GM23338 (cell line): ENCODE measurements at regions not wholly inside any gene's neighbourhood (a gene's known extent, or its start where the extent isn't known, plus 50 kb on each side); places are given as distances from the start of the nearest gene placed in this dataset.

Source experiments
- ATAC-seq: fragments of 200-7000 bp; cut with Tn5 transposase; 3 replicates; pipeline ENCODE4 v1.9.1; 2020
- DNase-seq: peaks from one replicate; pipeline ENCODE4 v3.0.0-alpha.2; 2015; ENCODE audit warnings: low spot score
- H2AFZ ChIP-seq: fragments of 200-600 bp; sonication (generic); 2 replicates; pipeline ENCODE4 v1.8.0; 2016; ENCODE audit warnings: antibody characterized with exemption, mild to moderate bottlenecking, moderate library complexity
- H3F3A ChIP-seq: fragments of 200-600 bp; sonication (generic); replicated peaks from 2 replicates; pipeline ENCODE4 v1.8.0; 2017; ENCODE audit warnings: antibody characterized with exemption, mixed run types, low read depth
- H3K27ac ChIP-seq: fragments of 200-600 bp; sonication (generic); 2 replicates; pipeline ENCODE4 v1.6.1; 2016; ENCODE audit warnings: low read depth
- H3K27me3 ChIP-seq: fragments of 200-600 bp; sonication (generic); 2 replicates; pipeline ENCODE4 v1.8.0; 2016; ENCODE audit warnings: mild to moderate bottlenecking, mixed run types, moderate library complexity; ENCODE audit not compliant: insufficient read depth
- H3K36me3 ChIP-seq: fragments of 200-600 bp; sonication (generic); 2 replicates; pipeline ENCODE4 v1.8.0; 2016; ENCODE audit warnings: mild to moderate bottlenecking; ENCODE audit not compliant: insufficient read depth
- H3K4me1 ChIP-seq: fragments of 200-600 bp; sonication (generic); 2 replicates; pipeline ENCODE4 v1.8.0; 2016; ENCODE audit warnings: mild to moderate bottlenecking, moderate library complexity; ENCODE audit not compliant: insufficient read depth
- H3K4me2 ChIP-seq: fragments of 200-600 bp; sonication (generic); 2 replicates; pipeline ENCODE4 v1.7.1; 2017; ENCODE audit warnings: mixed run types
- H3K4me3 ChIP-seq: fragments of 200-600 bp; sonication (generic); 2 replicates; pipeline ENCODE4 v1.6.1; 2016; ENCODE audit warnings: mixed run types
- H3K79me2 ChIP-seq: fragments of 200-600 bp; sonication (generic); replicated peaks from 2 replicates; pipeline ENCODE4 v1.8.0; 2017; ENCODE audit warnings: mild to moderate bottlenecking; ENCODE audit not compliant: insufficient read depth
- H3K9me2 ChIP-seq: fragments of 200-600 bp; sonication (generic); 2 replicates; pipeline ENCODE4 v1.8.0; 2017; ENCODE audit not compliant: insufficient read depth
- H4K20me1 ChIP-seq: fragments of 200-600 bp; sonication (generic); replicated peaks from 2 replicates; pipeline ENCODE4 v1.8.0; 2017; ENCODE audit warnings: mild to moderate bottlenecking; ENCODE audit not compliant: insufficient read depth
- H3K27ac Mint-ChIP-seq: 2 replicates; pipeline ENCODE4 v1.8.0; 2020; ENCODE audit warnings: inconsistent platforms, mild to moderate bottlenecking, moderate library complexity, mixed read lengths
- H3K27me3 Mint-ChIP-seq: 3 replicates; pipeline ENCODE4 v1.8.0; 2022; ENCODE audit warnings: low read depth, mild to moderate bottlenecking, moderate library complexity, mixed read lengths, inconsistent platforms; ENCODE audit not compliant: insufficient read depth, poor library complexity
- H3K36me3 Mint-ChIP-seq: 3 replicates; pipeline ENCODE4 v1.8.0; 2021; ENCODE audit warnings: low read depth, mild to moderate bottlenecking, inconsistent platforms, moderate library complexity, mixed read lengths
- H3K4me1 Mint-ChIP-seq: 3 replicates; pipeline ENCODE4 v1.8.0; 2020; ENCODE audit warnings: mild to moderate bottlenecking, inconsistent platforms, mixed read lengths
- H3K4me3 Mint-ChIP-seq: 3 replicates; pipeline ENCODE4 v1.8.0; 2021; ENCODE audit warnings: moderate library complexity, mild to moderate bottlenecking, inconsistent platforms, mixed read lengths
- H3K9me3 Mint-ChIP-seq: 3 replicates; pipeline ENCODE4 v1.8.0; 2020; ENCODE audit warnings: moderate library complexity, mild to moderate bottlenecking, inconsistent platforms, mixed read lengths
- CREB1 ChIP-seq: fragments of 250-450 bp; sonication (Bioruptor Pico); IDR thresholded peaks from 2 replicates; pipeline ENCODE4 v1.5.0; 2020; ENCODE audit warnings: low read depth, mild to moderate bottlenecking, moderate library complexity
- EZH2 ChIP-seq: fragments of 200-600 bp; sonication (generic); IDR thresholded peaks from one replicate; pipeline ENCODE4 v1.8.0; 2017; ENCODE audit warnings: antibody characterized with exemption, mild to moderate bottlenecking, low read depth; ENCODE audit not compliant: unreplicated experiment
- NANOG ChIP-seq: IDR thresholded peaks from 2 replicates; pipeline ENCODE4 v1.6.1; 2016; ENCODE audit warnings: antibody characterized with exemption, borderline replicate concordance
- ZNF331 ChIP-seq: fragments of 250-450 bp; sonication (Bioruptor Pico); IDR thresholded peaks from 2 replicates; pipeline ENCODE4 v1.5.0; 2020; ENCODE audit warnings: low read depth, mild to moderate bottlenecking, moderate library complexity
- TF ChIP-seq, protein P1 (sequence below): fragments of 250-450 bp; sonication (Bioruptor Pico); IDR thresholded peaks from 2 replicates; pipeline ENCODE4 v1.5.0; 2020; ENCODE audit warnings: mild to moderate bottlenecking, moderate library complexity
- TF ChIP-seq, protein P2 (sequence below), 2 experiments: fragments of 200-600 bp in 1 of 2; sonication (generic) in 1 of 2; conservative IDR thresholded peaks; 2 replicates each; pipeline versions ENCODE4 v1.5.1 to v1.6.1; 2016 to 2017; ENCODE audit warnings: antibody characterized with exemption in 2 of 2, low read depth in 2 of 2, mild to moderate bottlenecking in 2 of 2, moderate library complexity in 1 of 2
- TF ChIP-seq, protein P3 (sequence below): IDR thresholded peaks from 2 replicates; pipeline ENCODE4 v1.6.1; 2016; ENCODE audit warnings: antibody characterized with exemption
- TF ChIP-seq, protein P4 (sequence below): IDR thresholded peaks from one replicate; pipeline ENCODE4 v1.6.1; 2018; ENCODE audit warnings: antibody characterized with exemption; ENCODE audit not compliant: unreplicated experiment

DNA sequence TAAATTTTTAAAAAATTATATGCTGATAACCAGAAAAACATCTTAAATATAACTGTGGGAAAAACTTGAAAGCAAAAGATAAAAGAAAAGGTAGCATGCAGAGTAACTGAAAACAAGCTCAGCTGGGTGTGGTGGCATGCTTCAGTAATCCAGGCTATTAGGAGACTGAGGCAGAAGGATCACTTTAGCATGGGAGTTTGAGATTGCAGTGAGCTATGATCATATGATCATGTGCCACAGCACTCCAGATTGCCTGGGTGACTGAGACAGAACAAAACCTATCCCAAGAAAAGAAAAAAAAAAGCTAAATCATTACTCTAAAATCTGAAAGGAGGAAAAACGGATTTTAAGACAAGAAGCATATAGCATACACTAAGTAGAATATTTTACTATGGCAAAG, 1624.0 kb downstream of the AMY1C start:
- H2AFZ ChIP-seq: no peak overlapping the region
- no peaks in the 10 kb centered on the region for H3K79me2 ChIP-seq
- no peaks in the 10 kb centered on the region for H3K36me3 ChIP-seq
- Mint-ChIP-seq H3K27ac (no peak overlapping the region), H3K9me3 (peaks cover 7% of the 10 kb centered on the region; the same call in 2 of the 3 replicates), H3K36me3 (no peaks in the 10 kb centered on the region; the same call in 1 of the 3 replicates), H3K27me3 (no peaks in the 10 kb centered on the region), H3K4me1 (no peaks in the 10 kb centered on the region), H3K4me3 (no peak overlapping the region)
- TF ChIP-seq, protein P1, sequence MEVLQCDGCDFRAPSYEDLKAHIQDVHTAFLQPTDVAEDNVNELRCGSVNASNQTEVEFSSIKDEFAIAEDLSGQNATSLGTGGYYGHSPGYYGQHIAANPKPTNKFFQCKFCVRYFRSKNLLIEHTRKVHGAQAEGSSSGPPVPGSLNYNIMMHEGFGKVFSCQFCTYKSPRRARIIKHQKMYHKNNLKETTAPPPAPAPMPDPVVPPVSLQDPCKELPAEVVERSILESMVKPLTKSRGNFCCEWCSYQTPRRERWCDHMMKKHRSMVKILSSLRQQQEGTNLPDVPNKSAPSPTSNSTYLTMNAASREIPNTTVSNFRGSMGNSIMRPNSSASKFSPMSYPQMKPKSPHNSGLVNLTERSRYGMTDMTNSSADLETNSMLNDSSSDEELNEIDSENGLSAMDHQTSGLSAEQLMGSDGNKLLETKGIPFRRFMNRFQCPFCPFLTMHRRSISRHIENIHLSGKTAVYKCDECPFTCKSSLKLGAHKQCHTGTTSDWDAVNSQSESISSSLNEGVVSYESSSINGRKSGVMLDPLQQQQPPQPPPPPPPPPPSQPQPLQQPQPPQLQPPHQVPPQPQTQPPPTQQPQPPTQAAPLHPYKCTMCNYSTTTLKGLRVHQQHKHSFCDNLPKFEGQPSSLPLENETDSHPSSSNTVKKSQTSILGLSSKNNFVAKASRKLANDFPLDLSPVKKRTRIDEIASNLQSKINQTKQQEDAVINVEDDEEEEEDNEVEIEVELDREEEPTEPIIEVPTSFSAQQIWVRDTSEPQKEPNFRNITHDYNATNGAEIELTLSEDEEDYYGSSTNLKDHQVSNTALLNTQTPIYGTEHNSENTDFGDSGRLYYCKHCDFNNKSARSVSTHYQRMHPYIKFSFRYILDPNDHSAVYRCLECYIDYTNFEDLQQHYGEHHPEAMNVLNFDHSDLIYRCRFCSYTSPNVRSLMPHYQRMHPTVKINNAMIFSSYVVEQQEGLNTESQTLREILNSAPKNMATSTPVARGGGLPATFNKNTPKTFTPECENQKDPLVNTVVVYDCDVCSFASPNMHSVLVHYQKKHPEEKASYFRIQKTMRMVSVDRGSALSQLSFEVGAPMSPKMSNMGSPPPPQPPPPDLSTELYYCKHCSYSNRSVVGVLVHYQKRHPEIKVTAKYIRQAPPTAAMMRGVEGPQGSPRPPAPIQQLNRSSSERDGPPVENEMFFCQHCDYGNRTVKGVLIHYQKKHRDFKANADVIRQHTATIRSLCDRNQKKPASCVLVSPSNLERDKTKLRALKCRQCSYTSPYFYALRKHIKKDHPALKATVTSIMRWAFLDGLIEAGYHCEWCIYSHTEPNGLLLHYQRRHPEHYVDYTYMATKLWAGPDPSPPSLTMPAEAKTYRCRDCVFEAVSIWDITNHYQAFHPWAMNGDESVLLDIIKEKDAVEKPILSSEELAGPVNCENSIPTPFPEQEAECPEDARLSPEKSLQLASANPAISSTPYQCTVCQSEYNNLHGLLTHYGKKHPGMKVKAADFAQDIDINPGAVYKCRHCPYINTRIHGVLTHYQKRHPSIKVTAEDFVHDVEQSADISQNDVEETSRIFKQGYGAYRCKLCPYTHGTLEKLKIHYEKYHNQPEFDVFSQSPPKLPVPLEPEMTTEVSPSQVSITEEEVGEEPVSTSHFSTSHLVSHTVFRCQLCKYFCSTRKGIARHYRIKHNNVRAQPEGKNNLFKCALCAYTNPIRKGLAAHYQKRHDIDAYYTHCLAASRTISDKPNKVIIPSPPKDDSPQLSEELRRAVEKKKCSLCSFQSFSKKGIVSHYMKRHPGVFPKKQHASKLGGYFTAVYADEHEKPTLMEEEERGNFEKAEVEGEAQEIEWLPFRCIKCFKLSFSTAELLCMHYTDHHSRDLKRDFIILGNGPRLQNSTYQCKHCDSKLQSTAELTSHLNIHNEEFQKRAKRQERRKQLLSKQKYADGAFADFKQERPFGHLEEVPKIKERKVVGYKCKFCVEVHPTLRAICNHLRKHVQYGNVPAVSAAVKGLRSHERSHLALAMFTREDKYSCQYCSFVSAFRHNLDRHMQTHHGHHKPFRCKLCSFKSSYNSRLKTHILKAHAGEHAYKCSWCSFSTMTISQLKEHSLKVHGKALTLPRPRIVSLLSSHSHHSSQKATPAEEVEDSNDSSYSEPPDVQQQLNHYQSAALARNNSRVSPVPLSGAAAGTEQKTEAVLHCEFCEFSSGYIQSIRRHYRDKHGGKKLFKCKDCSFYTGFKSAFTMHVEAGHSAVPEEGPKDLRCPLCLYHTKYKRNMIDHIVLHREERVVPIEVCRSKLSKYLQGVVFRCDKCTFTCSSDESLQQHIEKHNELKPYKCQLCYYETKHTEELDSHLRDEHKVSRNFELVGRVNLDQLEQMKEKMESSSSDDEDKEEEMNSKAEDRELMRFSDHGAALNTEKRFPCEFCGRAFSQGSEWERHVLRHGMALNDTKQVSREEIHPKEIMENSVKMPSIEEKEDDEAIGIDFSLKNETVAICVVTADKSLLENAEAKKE (CRISPR knock-in tag): no peak
- TF ChIP-seq, protein P2, sequence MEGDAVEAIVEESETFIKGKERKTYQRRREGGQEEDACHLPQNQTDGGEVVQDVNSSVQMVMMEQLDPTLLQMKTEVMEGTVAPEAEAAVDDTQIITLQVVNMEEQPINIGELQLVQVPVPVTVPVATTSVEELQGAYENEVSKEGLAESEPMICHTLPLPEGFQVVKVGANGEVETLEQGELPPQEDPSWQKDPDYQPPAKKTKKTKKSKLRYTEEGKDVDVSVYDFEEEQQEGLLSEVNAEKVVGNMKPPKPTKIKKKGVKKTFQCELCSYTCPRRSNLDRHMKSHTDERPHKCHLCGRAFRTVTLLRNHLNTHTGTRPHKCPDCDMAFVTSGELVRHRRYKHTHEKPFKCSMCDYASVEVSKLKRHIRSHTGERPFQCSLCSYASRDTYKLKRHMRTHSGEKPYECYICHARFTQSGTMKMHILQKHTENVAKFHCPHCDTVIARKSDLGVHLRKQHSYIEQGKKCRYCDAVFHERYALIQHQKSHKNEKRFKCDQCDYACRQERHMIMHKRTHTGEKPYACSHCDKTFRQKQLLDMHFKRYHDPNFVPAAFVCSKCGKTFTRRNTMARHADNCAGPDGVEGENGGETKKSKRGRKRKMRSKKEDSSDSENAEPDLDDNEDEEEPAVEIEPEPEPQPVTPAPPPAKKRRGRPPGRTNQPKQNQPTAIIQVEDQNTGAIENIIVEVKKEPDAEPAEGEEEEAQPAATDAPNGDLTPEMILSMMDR (conservative IDR thresholded peaks at IDR 0.05; ENCODE audit: low read depth in 2 of 2): no peak
- no peak for TF ChIP-seq NANOG
- TF ChIP-seq, protein P3, sequence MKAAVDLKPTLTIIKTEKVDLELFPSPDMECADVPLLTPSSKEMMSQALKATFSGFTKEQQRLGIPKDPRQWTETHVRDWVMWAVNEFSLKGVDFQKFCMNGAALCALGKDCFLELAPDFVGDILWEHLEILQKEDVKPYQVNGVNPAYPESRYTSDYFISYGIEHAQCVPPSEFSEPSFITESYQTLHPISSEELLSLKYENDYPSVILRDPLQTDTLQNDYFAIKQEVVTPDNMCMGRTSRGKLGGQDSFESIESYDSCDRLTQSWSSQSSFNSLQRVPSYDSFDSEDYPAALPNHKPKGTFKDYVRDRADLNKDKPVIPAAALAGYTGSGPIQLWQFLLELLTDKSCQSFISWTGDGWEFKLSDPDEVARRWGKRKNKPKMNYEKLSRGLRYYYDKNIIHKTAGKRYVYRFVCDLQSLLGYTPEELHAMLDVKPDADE: no peak
- no peak for TF ChIP-seq ZNF331 (CRISPR knock-in tag)
- TF ChIP-seq EZH2: no peak
- TF ChIP-seq, protein P4, sequence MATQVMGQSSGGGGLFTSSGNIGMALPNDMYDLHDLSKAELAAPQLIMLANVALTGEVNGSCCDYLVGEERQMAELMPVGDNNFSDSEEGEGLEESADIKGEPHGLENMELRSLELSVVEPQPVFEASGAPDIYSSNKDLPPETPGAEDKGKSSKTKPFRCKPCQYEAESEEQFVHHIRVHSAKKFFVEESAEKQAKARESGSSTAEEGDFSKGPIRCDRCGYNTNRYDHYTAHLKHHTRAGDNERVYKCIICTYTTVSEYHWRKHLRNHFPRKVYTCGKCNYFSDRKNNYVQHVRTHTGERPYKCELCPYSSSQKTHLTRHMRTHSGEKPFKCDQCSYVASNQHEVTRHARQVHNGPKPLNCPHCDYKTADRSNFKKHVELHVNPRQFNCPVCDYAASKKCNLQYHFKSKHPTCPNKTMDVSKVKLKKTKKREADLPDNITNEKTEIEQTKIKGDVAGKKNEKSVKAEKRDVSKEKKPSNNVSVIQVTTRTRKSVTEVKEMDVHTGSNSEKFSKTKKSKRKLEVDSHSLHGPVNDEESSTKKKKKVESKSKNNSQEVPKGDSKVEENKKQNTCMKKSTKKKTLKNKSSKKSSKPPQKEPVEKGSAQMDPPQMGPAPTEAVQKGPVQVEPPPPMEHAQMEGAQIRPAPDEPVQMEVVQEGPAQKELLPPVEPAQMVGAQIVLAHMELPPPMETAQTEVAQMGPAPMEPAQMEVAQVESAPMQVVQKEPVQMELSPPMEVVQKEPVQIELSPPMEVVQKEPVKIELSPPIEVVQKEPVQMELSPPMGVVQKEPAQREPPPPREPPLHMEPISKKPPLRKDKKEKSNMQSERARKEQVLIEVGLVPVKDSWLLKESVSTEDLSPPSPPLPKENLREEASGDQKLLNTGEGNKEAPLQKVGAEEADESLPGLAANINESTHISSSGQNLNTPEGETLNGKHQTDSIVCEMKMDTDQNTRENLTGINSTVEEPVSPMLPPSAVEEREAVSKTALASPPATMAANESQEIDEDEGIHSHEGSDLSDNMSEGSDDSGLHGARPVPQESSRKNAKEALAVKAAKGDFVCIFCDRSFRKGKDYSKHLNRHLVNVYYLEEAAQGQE: no peak
- TF ChIP-seq CREB1 (CRISPR knock-in tag): no peak
- no peak overlapping the region for H3K27ac ChIP-seq
- H3K4me3 ChIP-seq: no peak overlapping the region
- no peak overlapping the region for H3K4me2 ChIP-seq
- H4K20me1 ChIP-seq: no peaks in the 10 kb centered on the region
- no peaks in the 10 kb centered on the region for H3K27me3 ChIP-seq
- no peaks in the 10 kb centered on the region for H3K9me2 ChIP-seq
- DNase-seq (no peak), ATAC-seq (no peak)
- no peaks in the 10 kb centered on the region for H3K4me1 ChIP-seq
- H3F3A ChIP-seq: no peaks in the 10 kb centered on the region
